Endodermal cell (in vitro differentiated cells): ENCODE measurements at regions not wholly inside any gene's neighbourhood (a gene's known extent, or its start where the extent isn't known, plus 50 kb on each side); places are given as distances from the start of the nearest gene placed in this dataset.
A peak's percentile ranks its signal among the peaks of the same experiment; 100 is the strongest.

ENCODE experiments used
- DNase-seq: peaks from one replicate; pipeline ENCODE4 v3.0.0-alpha.2; 2017
- H3K27ac ChIP-seq: 2 replicates; pipeline ENCODE4 v1.5.1; 2013; ENCODE audit warnings: mild to moderate bottlenecking, low read depth, low read length, moderate library complexity
- H3K27me3 ChIP-seq: 2 replicates; pipeline ENCODE4 v1.6.1; 2013; ENCODE audit warnings: mild to moderate bottlenecking, low read length, moderate library complexity; ENCODE audit not compliant: insufficient read depth, control insufficient read depth, poor library complexity, severe bottlenecking
- H3K36me3 ChIP-seq: 2 replicates; pipeline ENCODE4 v1.7.0; 2013; ENCODE audit warnings: mild to moderate bottlenecking, low read length, moderate library complexity; ENCODE audit not compliant: control insufficient read depth, insufficient read depth
- H3K4me1 ChIP-seq: one replicate; pipeline ENCODE4 v1.7.0; 2013; ENCODE audit warnings: low read length; ENCODE audit not compliant: control insufficient read depth, insufficient read depth
- H3K4me3 ChIP-seq: 2 replicates; pipeline ENCODE4 v1.5.1; 2013; ENCODE audit warnings: mild to moderate bottlenecking, low read length, moderate library complexity
- H3K9ac ChIP-seq: 2 replicates; pipeline ENCODE4 v1.6.1; 2013; ENCODE audit warnings: mild to moderate bottlenecking, low read length, moderate library complexity; ENCODE audit not compliant: poor library complexity, severe bottlenecking; ENCODE audit errors: extremely low read depth
- H3K9me3 ChIP-seq: 2 replicates; pipeline ENCODE4 v1.6.1; 2013; ENCODE audit warnings: mild to moderate bottlenecking, low read length, moderate library complexity; ENCODE audit not compliant: control insufficient read depth
- H3K27ac Mint-ChIP-seq: 2 replicates; pipeline ENCODE4 v1.8.0; 2020; ENCODE audit warnings: mixed read lengths
- H3K27me3 Mint-ChIP-seq: 2 replicates; pipeline ENCODE4 v1.8.0; 2021; ENCODE audit warnings: mild to moderate bottlenecking, mixed read lengths; ENCODE audit not compliant: insufficient read depth
- H3K36me3 Mint-ChIP-seq: 2 replicates; pipeline ENCODE4 v1.8.0; 2020; ENCODE audit warnings: low read depth, mixed read lengths
- H3K4me1 Mint-ChIP-seq: 2 replicates; pipeline ENCODE4 v1.8.0; 2020; ENCODE audit warnings: mixed read lengths
- H3K4me3 Mint-ChIP-seq: 2 replicates; pipeline ENCODE4 v1.8.0; 2020; ENCODE audit warnings: mild to moderate bottlenecking, moderate library complexity, mixed read lengths
- H3K9me3 Mint-ChIP-seq: 2 replicates; pipeline ENCODE4 v1.8.0; 2020; ENCODE audit warnings: mild to moderate bottlenecking, mixed read lengths
- CTCF ChIP-seq: fragments of 200-600 bp; sonication (generic); conservative IDR thresholded peaks from 2 replicates; pipeline ENCODE4 v1.5.0; 2021; ENCODE audit warnings: antibody characterized with exemption, mild to moderate bottlenecking
- WGBS, 2 experiments: methylation state at CpG; one replicate each; pipeline versions ENCODE4 v1.1.5 to v1.1.7; 2013; ENCODE audit warnings: missing lambda C conversion rate in 2 of 2, mixed read lengths in 1 of 2; ENCODE audit not compliant: insufficient coverage in 1 of 2, insufficient read length in 1 of 2; 5-methylcytosine and 5-hydroxymethylcytosine counted together

GRCh38 chr20:10982692-10983091, 308.9 kb upstream of the JAG1 start:
- WGBS, 2 experiments: 79 to 81% methylated on average over 5 to 6 of the region's 6 CpGs
- H3K27ac ChIP-seq: no peak overlapping the region

GRCh38 chr20:10984294-10984693, 310.5 kb upstream of the JAG1 start:
- Histone ChIP-seq H3K9ac (no peak overlapping the region), H3K4me1 (no peaks in the 10 kb centered on the region), H3K27ac (no peak overlapping the region), H3K27me3 (no peaks in the 10 kb centered on the region), H3K9me3 (no peaks in the 10 kb centered on the region), H3K36me3 (no peaks in the 10 kb centered on the region), H3K4me3 (no peak overlapping the region)
- no peak overlapping the region for H3K4me3 Mint-ChIP-seq
- H3K27ac Mint-ChIP-seq: no peak overlapping the region
- H3K36me3 Mint-ChIP-seq: no peaks in the 10 kb centered on the region
- DNase-seq: no peak
- H3K9me3 Mint-ChIP-seq: no peaks in the 10 kb centered on the region
- WGBS, 2 experiments: 95 to 98% methylated on average over 4 of the region's 4 CpGs
- no peaks in the 10 kb centered on the region for H3K27me3 Mint-ChIP-seq
- no peak for TF ChIP-seq CTCF
- H3K4me1 Mint-ChIP-seq: peaks cover 3% of the 10 kb centered on the region

More at GRCh38 chr20:10982692-10983091, 308.9 kb upstream of the JAG1 start:
- Histone ChIP-seq H3K9ac (no peak overlapping the region), H3K27me3 (no peaks in the 10 kb centered on the region), H3K4me1 (no peaks in the 10 kb centered on the region), H3K9me3 (no peaks in the 10 kb centered on the region), H3K4me3 (no peak overlapping the region), H3K36me3 (no peaks in the 10 kb centered on the region)
- no peaks in the 10 kb centered on the region for H3K9me3 Mint-ChIP-seq
- H3K27ac Mint-ChIP-seq: no peak overlapping the region
- no peaks in the 10 kb centered on the region for H3K27me3 Mint-ChIP-seq
- H3K4me3 Mint-ChIP-seq: no peak overlapping the region
- peak; percentile 72 for DNase-seq
- peaks cover 3% of the 10 kb centered on the region for H3K4me1 Mint-ChIP-seq
- no peak for TF ChIP-seq CTCF
- H3K36me3 Mint-ChIP-seq: no peaks in the 10 kb centered on the region

GRCh38 chr20:10984913-10985312, 311.1 kb upstream of the JAG1 start:
- WGBS, 2 experiments: 89 to 91% methylated on average over 4 to 6 of the region's 6 CpGs
- H3K36me3 Mint-ChIP-seq: no peaks in the 10 kb centered on the region

More at GRCh38 chr20:10984913-10985312, 311.1 kb upstream of the JAG1 start:
- no peak for TF ChIP-seq CTCF
- no peaks in the 10 kb centered on the region for H3K27me3 Mint-ChIP-seq
- Histone ChIP-seq H3K9me3 (no peaks in the 10 kb centered on the region), H3K4me3 (no peak overlapping the region), H3K36me3 (no peaks in the 10 kb centered on the region), H3K27ac (no peak overlapping the region), H3K4me1 (no peaks in the 10 kb centered on the region), H3K27me3 (no peaks in the 10 kb centered on the region), H3K9ac (no peak overlapping the region)
- DNase-seq: no peak
- H3K4me3 Mint-ChIP-seq: no peak overlapping the region
- H3K4me1 Mint-ChIP-seq: peaks cover 3% of the 10 kb centered on the region
- H3K9me3 Mint-ChIP-seq: no peaks in the 10 kb centered on the region
- no peak overlapping the region for H3K27ac Mint-ChIP-seq
